Stimulated activated CD8-positive, alpha-beta memory T cell treated with anti-CD3 and anti-CD28 coated beads, Interleukin-15, amount 100 ng/mL, for 48 hours (primary cell): ENCODE measurements at regions not wholly inside any gene's neighbourhood (a gene's known extent, or its start where the extent isn't known, plus 50 kb on each side); places are given as distances from the start of the nearest gene placed in this dataset.
"Not testable (repeated sequence)": the region's sequence is repeated elsewhere in the genome, so short reads cannot be mapped to it uniquely, and the experiment has no call there.

ENCODE experiments used
- DNase-seq, 2 donors: peaks; one replicate each; pipeline ENCODE4 v3.0.0-alpha.2; 2020; ENCODE audit warnings: low read depth in 2 of 2

- no peak for DNase-seq
These were observed 373.0 kb upstream of the CCNH start for GRCh38 chr5:87785554-87786335.

GRCh38 chr5:87784879-87785495 is 372.3 kb upstream of the CCNH start:
- DNase-seq = no peak

GRCh38 chr5:87784311-87784710 is 371.6 kb upstream of the CCNH start:
- no peak for DNase-seq

- DNase-seq = no peak
These were observed 370.2 kb upstream of the CCNH start for GRCh38 chr5:87782916-87783315.

GRCh38 chr5:87781976-87782375 is 369.2 kb upstream of the CCNH start:
- no peak for DNase-seq

GRCh38 chr5:87780831-87781760 is 368.4 kb upstream of the CCNH start:
- peak; percentile 44 to 55 for DNase-seq

- no peak for DNase-seq
These were observed 366.1 kb upstream of the CCNH start for GRCh38 chr5:87778876-87779275.

- no peak for DNase-seq
These were observed 365.1 kb upstream of the CCNH start for GRCh38 chr5:87777877-87778276.

GRCh38 chr5:87776785-87777184 is 364.1 kb upstream of the CCNH start:
- no peak for DNase-seq

GRCh38 chr5:87776302-87776701 is 363.6 kb upstream of the CCNH start:
- DNase-seq = not testable (repeated sequence)

GRCh38 chr5:87775228-87775627 is 362.5 kb upstream of the CCNH start:
- no peak for DNase-seq

GRCh38 chr5:87774804-87775203 is 362.1 kb upstream of the CCNH start:
- DNase-seq = no peak

GRCh38 chr5:87770601-87771121 is 357.9 kb upstream of the CCNH start:
- DNase-seq = no peak

- DNase-seq = no peak
These were observed 357.4 kb upstream of the CCNH start for GRCh38 chr5:87770016-87770570.

- DNase-seq = no peak
These were observed 356.4 kb upstream of the CCNH start for GRCh38 chr5:87769157-87769556.

- no peak for DNase-seq
These were observed 355.5 kb upstream of the CCNH start for GRCh38 chr5:87768190-87768589.

GRCh38 chr5:87765009-87765408 is 352.3 kb upstream of the CCNH start:
- no peak for DNase-seq

- no peak for DNase-seq
These were observed 349.9 kb upstream of the CCNH start for GRCh38 chr5:87762631-87763030.

- no peak for DNase-seq
These were observed 344.2 kb upstream of the CCNH start for GRCh38 chr5:87756951-87757350.

- no peak for DNase-seq
These were observed 342.6 kb upstream of the CCNH start for GRCh38 chr5:87755360-87755759.

GRCh38 chr5:87754009-87754757 is 341.5 kb upstream of the CCNH start:
- no peak for DNase-seq
